CD1c-positive myeloid dendritic cell (primary cell): ENCODE measurements at regions not wholly inside any gene's neighbourhood (a gene's known extent, or its start where the extent isn't known, plus 50 kb on each side); places are given as distances from the start of the nearest gene placed in this dataset.

Source experiments
- DNase-seq: peaks from one replicate; pipeline ENCODE4 v3.0.0-alpha.2; 2016; ENCODE audit errors: extremely low spot score

- peak; percentile 72 for DNase-seq
These were observed 534.5 kb downstream of the BNC2 start for GRCh38 chr9:16335788-16336580.

DNA sequence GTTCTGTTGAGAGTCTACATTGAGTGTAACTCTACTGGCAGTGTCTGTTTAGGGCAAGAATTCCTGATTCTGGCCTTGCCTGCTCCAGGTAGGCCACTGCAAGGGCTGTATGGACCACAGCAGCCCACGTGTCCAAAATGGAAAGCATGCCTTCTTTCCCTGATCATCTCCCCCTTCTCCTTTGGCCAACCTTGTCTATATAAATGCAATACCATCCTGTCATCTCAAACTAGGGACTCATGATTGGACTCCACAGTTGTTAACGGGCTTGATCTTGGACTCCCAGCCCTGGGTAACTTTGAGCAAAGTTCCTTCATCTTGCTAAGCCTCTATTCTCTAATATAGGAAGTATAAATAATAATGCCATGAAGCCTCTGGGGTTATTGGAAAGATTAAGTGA is 533.6 kb downstream of the BNC2 start:
- no peak for DNase-seq

DNA sequence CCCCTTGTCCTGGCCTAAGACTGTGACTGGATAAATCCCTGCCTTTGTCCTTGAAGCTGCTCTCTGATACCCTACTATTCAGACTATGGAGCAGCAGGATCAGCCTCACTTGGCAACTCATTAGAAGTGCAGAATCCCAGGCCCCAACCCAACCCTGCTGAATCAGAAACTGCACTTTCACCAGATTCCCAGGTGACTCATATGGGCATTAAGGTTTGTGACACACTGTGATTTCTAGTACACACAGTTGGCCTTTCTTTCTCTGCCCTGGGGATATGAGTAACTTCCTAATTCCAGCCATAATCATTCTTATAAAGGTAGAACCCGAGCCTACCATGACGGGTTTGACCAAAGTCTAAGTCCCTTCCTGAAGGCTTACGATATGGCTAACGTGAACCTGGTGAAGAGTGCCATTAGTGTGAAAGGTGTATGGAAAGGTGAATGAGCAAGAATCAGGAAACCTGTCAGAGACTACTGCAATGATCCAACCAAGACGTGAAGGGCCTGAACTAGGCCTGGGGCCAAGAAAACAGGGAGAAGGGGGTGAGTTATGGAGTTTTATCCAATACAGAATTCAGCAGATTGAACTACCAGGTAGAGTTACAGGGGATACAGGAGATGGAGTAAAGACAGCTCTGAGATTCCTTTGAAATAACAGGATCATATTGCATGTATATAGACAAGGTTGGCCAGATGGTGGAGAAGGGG is 533.0 kb downstream of the BNC2 start:
- DNase-seq = no peak

- no peak for DNase-seq
These were observed 529.3 kb downstream of the BNC2 start for GRCh38 chr9:16341177-16341576.

GRCh38 chr9:16342246-16343020 is 528.0 kb downstream of the BNC2 start:
- no peak for DNase-seq

DNA sequence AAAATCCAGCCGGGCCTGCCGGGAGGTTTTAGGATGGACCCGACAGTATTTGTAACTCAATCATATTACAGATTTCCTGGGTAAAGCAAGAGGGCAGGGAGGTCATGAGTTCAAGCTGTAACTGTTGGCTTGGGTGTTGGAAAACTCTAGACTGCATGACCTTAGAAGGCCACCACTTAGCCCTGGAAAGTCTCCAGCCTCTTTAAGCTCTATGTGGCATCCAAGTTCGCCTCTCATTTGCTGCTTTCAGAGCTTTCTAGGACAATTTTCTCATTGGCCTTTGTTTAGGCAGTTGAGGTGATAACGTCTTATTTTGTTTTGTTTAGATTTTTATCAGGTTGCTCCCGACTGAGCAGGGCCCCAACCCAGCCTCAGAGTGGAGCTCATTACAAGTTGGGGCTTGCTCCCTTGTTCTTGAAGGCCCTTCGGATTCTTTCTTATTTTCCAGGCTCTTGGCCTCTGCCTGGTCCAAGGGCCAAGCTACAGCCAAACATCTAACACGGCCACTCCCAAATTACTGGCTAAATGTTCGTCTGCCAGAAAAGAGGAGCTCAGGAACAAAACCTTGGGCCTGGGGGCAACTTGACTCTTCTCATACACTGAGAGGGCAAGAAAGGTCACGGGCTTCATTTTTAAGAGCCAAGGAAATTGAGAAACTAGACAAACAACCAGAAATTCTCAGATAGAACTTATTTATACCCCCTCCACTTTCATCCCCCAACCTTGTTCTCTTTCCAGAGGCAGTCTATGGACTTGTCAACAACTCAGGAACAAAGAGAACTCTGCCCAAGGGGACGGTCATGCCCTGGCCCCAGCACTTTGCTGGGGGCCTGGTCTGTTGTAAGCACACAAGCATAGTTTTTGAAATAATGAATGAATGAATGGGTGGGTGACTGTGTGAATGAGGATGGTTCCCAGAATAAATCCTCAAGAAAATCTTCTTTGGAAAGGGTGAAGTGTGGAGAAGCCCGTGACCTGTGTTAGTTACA is 526.9 kb downstream of the BNC2 start:
- DNase-seq = no peak

DNA sequence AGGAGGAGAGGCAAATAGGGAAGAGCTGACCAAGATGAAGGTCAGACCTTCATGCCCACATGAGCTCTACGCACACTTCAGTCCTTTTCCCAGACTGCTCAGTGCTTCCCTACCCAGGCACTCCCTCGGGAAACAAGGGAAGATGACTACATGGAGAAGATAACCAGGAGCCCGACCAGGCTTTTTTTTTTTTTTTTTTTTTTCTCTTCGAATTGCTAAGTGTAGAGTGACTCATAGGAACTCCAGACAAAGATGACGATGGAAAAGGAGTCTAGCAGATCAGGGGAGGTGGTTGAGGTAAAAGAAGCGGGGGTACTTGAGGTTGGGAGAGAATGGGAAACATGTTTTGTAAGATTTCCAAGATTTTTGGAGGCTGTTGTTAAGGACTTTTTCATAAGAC is 526.1 kb downstream of the BNC2 start:
- no peak for DNase-seq

GRCh38 chr9:16345902-16346301 is 524.6 kb downstream of the BNC2 start:
- DNase-seq = peak; percentile 8

GRCh38 chr9:16347886-16348285 is 522.6 kb downstream of the BNC2 start:
- no peak for DNase-seq

- DNase-seq = no peak
These were observed 521.9 kb downstream of the BNC2 start for GRCh38 chr9:16348531-16348930.

- DNase-seq = no peak
These were observed 518.2 kb downstream of the BNC2 start for GRCh38 chr9:16352251-16352650.

GRCh38 chr9:16352791-16353401 is 517.6 kb downstream of the BNC2 start:
- no peak for DNase-seq

GRCh38 chr9:16356196-16356765 is 514.2 kb downstream of the BNC2 start:
- DNase-seq = no peak

- DNase-seq = no peak
These were observed 512.6 kb downstream of the BNC2 start for GRCh38 chr9:16357828-16358227.

- no peak for DNase-seq
These were observed 511.7 kb downstream of the BNC2 start for GRCh38 chr9:16358751-16359150.
